ENCODE measurements at regions not wholly inside any gene's neighbourhood (a gene's known extent, or its start where the extent isn't known, plus 50 kb on each side); places are given as distances from the start of the nearest gene placed in this dataset.

- Histone ChIP-seq H4K20me1 (ENCODE audit: insufficient read depth, low read length) (no peaks in the 10 kb centered on the region), H2AFZ (ENCODE audit: insufficient read depth, low read depth, low read length, poor library complexity, severe bottlenecking) (no peak overlapping the region), H3K79me2 (ENCODE audit: insufficient read depth, low read length) (no peaks in the 10 kb centered on the region), H3K36me3 (replicated peaks in 1 of 2; ENCODE audit: control insufficient read depth in 1 of 2, insufficient read depth in 2 of 2, low read length in 2 of 2) (no peaks in the 10 kb centered on the region), H3K27ac (ENCODE audit: low read depth in 1 of 2, low read length in 2 of 2) (no peak overlapping the region), H3K4me1 (ENCODE audit: control insufficient read depth in 1 of 2, insufficient read depth in 2 of 2, low read length in 2 of 2) (no peaks in the 10 kb centered on the region), H3K27me3 (ENCODE audit: control insufficient read depth in 2 of 2, insufficient read depth in 2 of 2, low read length in 2 of 2) (no peaks in the 10 kb centered on the region), H3K4me3 (replicated peaks in 1 of 3; ENCODE audit: low read depth in 2 of 3, low read length in 3 of 3) (no peak overlapping the region), H3K9me3 (replicated peaks in 1 of 2; ENCODE audit: control insufficient read depth in 1 of 2, insufficient read depth in 1 of 2, low read length in 2 of 2) (no peaks in the 10 kb centered on the region), H3K4me2 (replicated peaks; ENCODE audit: extremely low read depth, low read length, poor library complexity, severe bottlenecking) (no peak overlapping the region), H3K9ac (ENCODE audit: insufficient read depth, low read length, poor library complexity, severe bottlenecking) (no peak overlapping the region)
- TF ChIP-seq CTCF (IDR thresholded peaks at IDR 0.05), result no peak
- DNase-seq, result no peak
- Mint-ChIP-seq H3K4me1 (no peaks in the 10 kb centered on the region), H3K27me3 (ENCODE audit: low read depth in 3 of 3) (peaks cover 0 to 2% (median 2%) of the 10 kb centered on the region in 3 donors), H3K27ac (no peak overlapping the region), H3K9me3 (peaks cover 0 to 3% (median 0%) of the 10 kb centered on the region in 7 donors), H3K4me3 (no peak overlapping the region), H3K36me3 (no peaks in the 10 kb centered on the region)
- intact Hi-C loops (cut with micrococcal nuclease), result no loop called here
Measured at GRCh38 chr18:72201032-72201431, 343.1 kb downstream of the CBLN2 start.

DNA sequence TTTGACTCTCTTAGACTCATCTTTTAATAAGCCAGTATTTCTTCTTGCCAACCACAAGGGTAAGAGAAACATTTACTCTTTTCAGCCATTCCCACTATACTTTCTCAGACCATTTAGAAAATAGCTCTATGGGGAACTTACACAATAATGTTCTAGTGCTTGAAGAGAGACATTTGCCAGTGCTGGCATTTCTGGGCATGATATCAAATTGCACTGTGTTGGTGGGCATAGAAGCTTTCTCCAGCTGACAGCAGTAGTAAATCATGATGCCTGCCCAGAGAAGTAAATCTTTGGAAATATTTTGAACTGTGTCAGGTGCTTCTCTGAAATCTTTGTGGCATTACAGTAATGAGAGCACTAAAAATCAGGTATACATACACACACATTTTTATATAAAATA lies 346.6 kb downstream of the CBLN2 start:
- H4K20me1 ChIP-seq (ENCODE audit: insufficient read depth, low read length), result no peaks in the 10 kb centered on the region
- no peak overlapping the region for H2AFZ ChIP-seq (ENCODE audit: insufficient read depth, low read depth, low read length, poor library complexity, severe bottlenecking)
- DNase-seq, result no peak
- no peaks in the 10 kb centered on the region for H3K4me1 ChIP-seq (ENCODE audit: control insufficient read depth in 1 of 2, insufficient read depth in 2 of 2, low read length in 2 of 2)
- peaks cover 0 to 2% (median 2%) of the 10 kb centered on the region in 3 donors for H3K27me3 Mint-ChIP-seq (ENCODE audit: low read depth in 3 of 3)
- intact Hi-C loops (cut with micrococcal nuclease), result no loop called here
- no peak overlapping the region for H3K27ac Mint-ChIP-seq
- no peaks in the 10 kb centered on the region for H3K36me3 Mint-ChIP-seq
- no peak overlapping the region for H3K4me3 Mint-ChIP-seq
- no peak overlapping the region for H3K4me2 ChIP-seq (replicated peaks; ENCODE audit: extremely low read depth, low read length, poor library complexity, severe bottlenecking)
- H3K9me3 Mint-ChIP-seq, result peaks cover 0 to 3% (median 0%) of the 10 kb centered on the region in 7 donors
- no peak for TF ChIP-seq CTCF (IDR thresholded peaks at IDR 0.05)
- H3K4me3 ChIP-seq (replicated peaks in 1 of 3; ENCODE audit: low read depth in 2 of 3, low read length in 3 of 3), result no peak overlapping the region
- no peaks in the 10 kb centered on the region for H3K4me1 Mint-ChIP-seq
- H3K36me3 ChIP-seq (replicated peaks in 1 of 2; ENCODE audit: control insufficient read depth in 1 of 2, insufficient read depth in 2 of 2, low read length in 2 of 2), result no peaks in the 10 kb centered on the region
- no peak overlapping the region for H3K9ac ChIP-seq (ENCODE audit: insufficient read depth, low read length, poor library complexity, severe bottlenecking)
- no peaks in the 10 kb centered on the region for H3K79me2 ChIP-seq (ENCODE audit: insufficient read depth, low read length)
- no peaks in the 10 kb centered on the region for H3K27me3 ChIP-seq (ENCODE audit: control insufficient read depth in 2 of 2, insufficient read depth in 2 of 2, low read length in 2 of 2)
- no peak overlapping the region for H3K27ac ChIP-seq (ENCODE audit: low read depth in 1 of 2, low read length in 2 of 2)
- peaks cover 0 to 5% of the 10 kb centered on the region in 2 donors for H3K9me3 ChIP-seq (replicated peaks in 1 of 2; ENCODE audit: control insufficient read depth in 1 of 2, insufficient read depth in 1 of 2, low read length in 2 of 2)

Data from CD14-positive monocyte (primary cell).